ENCODE measurements at regions not wholly inside any gene's neighbourhood (a gene's known extent, or its start where the extent isn't known, plus 50 kb on each side); places are given as distances from the start of the nearest gene placed in this dataset.

GRCh38 chr1:36605942-36606640 lies 123.4 kb upstream of the CSF3R start:
- no peak overlapping the region for H3K27ac ChIP-seq
- intact Hi-C loops (cut with DNase I), result loop anchor here in 1 of 10 donors (5.0 kb wide), 1 partner anchor 236 kb away; no protein-coding TSS in a partner anchor
- TF ChIP-seq CTCF (IDR thresholded peaks at IDR 0.05) (no peak), POLR2A (IDR thresholded peaks at IDR 0.05) (no peak)
- H3K9me3 ChIP-seq, result no peaks in the 10 kb centered on the region
- no peak overlapping the region for H3K4me3 ChIP-seq
- ATAC-seq (no peak), DNase-seq (no peak)
- H3K4me1 ChIP-seq, result no peaks in the 10 kb centered on the region
- 56 to 66% (median 62%) methylated on average over 7 of the region's 7 CpGs for WGBS, 4 donors
- peaks cover 0 to 30% (median 0%) of the 10 kb centered on the region in 9 donors for H3K27me3 ChIP-seq
- no peaks in the 10 kb centered on the region for H3K36me3 ChIP-seq

- no peak for ATAC-seq
Observed at GRCh38 chr1:36603461-36603860, 120.7 kb upstream of the CSF3R start.

DNA sequence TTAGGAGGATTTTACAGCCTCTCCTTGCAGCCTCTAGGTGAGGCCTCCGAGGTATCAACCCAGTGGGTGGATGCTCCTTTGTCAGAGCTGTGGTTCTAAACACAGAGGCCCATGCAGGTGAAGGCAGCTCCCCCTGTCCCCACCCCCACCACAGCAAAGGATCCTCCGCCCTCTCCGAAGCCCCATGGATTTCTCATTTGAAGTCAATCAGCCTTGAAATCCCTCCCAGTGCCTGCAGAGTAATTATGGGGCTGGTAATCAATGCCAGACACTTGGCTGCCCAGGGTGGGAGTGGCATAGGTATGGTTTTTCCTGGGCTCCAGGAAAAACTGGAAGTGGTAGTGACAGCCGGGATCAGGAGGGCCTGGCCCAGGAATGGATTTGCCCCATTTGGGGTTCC lies 119.5 kb upstream of the CSF3R start:
- H3K27me3 ChIP-seq, result peaks cover 0 to 35% (median 4%) of the 10 kb centered on the region in 9 donors
- intact Hi-C loops (cut with DNase I), result no loop called here
- no peaks in the 10 kb centered on the region for H3K9me3 ChIP-seq
- H3K4me3 ChIP-seq, result no peak overlapping the region
- no peaks in the 10 kb centered on the region for H3K4me1 ChIP-seq
- TF ChIP-seq CTCF (IDR thresholded peaks at IDR 0.05) (no peak), POLR2A (IDR thresholded peaks at IDR 0.05) (no peak)
- DNase-seq, result no peak
- 61 to 73% (median 65%) methylated on average over 2 to 4 of the region's 4 CpGs for WGBS, 4 donors
- no peaks in the 10 kb centered on the region for H3K36me3 ChIP-seq
- H3K27ac ChIP-seq, result no peak overlapping the region
- ATAC-seq, result no peak

More at GRCh38 chr1:36603461-36603860, 120.7 kb upstream of the CSF3R start:
- H3K27me3 ChIP-seq, result peaks cover 0 to 25% (median 4%) of the 10 kb centered on the region in 9 donors
- no peak overlapping the region for H3K4me3 ChIP-seq
- 71 to 84% (median 77%) methylated on average over 3 of the region's 3 CpGs for WGBS, 4 donors
- intact Hi-C loops (cut with DNase I), result no loop called here
- H3K36me3 ChIP-seq, result no peaks in the 10 kb centered on the region
- no peak for DNase-seq
- H3K9me3 ChIP-seq, result no peaks in the 10 kb centered on the region
- H3K27ac ChIP-seq, result no peak overlapping the region
- TF ChIP-seq POLR2A (IDR thresholded peaks at IDR 0.05), result no peak
- no peak for TF ChIP-seq CTCF (IDR thresholded peaks at IDR 0.05)
- no peaks in the 10 kb centered on the region for H3K4me1 ChIP-seq

DNA sequence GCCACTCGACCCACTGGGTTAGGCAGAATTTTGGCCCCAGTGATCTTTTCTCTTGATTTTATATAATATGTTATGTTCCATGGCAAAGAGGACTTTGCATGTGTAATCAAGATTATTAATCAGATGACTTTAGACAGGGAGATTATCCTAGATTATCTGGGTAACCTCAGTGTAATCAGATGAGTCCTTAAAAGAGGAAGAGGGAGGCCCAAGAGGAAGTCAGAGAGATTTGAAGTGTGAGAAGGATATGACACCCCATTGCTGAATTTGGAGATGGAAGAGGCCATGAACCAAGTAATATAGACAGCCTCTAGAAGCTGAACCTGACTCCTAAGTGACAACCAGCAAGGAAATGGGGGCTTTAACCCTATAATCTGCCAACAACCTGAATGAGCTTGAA lies 117.1 kb upstream of the CSF3R start:
- peaks cover 0 to 49% (median 8%) of the 10 kb centered on the region in 9 donors for H3K27me3 ChIP-seq
- no peak overlapping the region for H3K4me3 ChIP-seq
- H3K9me3 ChIP-seq, result no peaks in the 10 kb centered on the region
- no peak overlapping the region for H3K27ac ChIP-seq
- H3K4me1 ChIP-seq, result no peaks in the 10 kb centered on the region
- TF ChIP-seq CTCF (IDR thresholded peaks at IDR 0.05), result no peak
- TF ChIP-seq POLR2A (IDR thresholded peaks at IDR 0.05), result no peak
- 71 to 81% (median 75%) methylated on average over 1 of the region's 1 CpG for WGBS, 4 donors
- intact Hi-C loops (cut with DNase I), result no loop called here
- no peaks in the 10 kb centered on the region for H3K36me3 ChIP-seq
- ATAC-seq (no peak), DNase-seq (no peak)

Data from heart left ventricle (tissue), 16 donors.